Adrenal gland (tissue), 5 donors: ENCODE measurements at regions not wholly inside any gene's neighbourhood (a gene's known extent, or its start where the extent isn't known, plus 50 kb on each side); places are given as distances from the start of the nearest gene placed in this dataset.

Source experiments
- CTCF ChIP-seq, 6 experiments: fragments of 450-650 bp in 4 of 6; fragments of 200-600 bp in 2 of 6; sonication (generic) in 1 of 6; IDR thresholded peaks; 1 replicate in 5 of 6; 2 replicates in 1 of 6; pipeline versions ENCODE4 v1.5.1 to v1.8.0; 2016 to 2021; ENCODE audit warnings: antibody characterized with exemption in 6 of 6, mild to moderate bottlenecking in 2 of 6, moderate library complexity in 1 of 6
- POLR2A ChIP-seq, 2 donors: fragments of 450-650 bp; IDR thresholded peaks; one replicate each; pipeline ENCODE4 v1.6.1; 2017; ENCODE audit warnings: antibody characterized with exemption in 2 of 2, mild to moderate bottlenecking in 2 of 2, moderate library complexity in 1 of 2
- donor health status: DM: no; HTN: no; CAD: no.

- TF ChIP-seq CTCF (IDR thresholded peaks at IDR 0.05) (no peak), POLR2A (IDR thresholded peaks at IDR 0.05) (no peak)
Observed at GRCh38 chr2:55118643-55119083, 68.4 kb upstream of the RTN4 start.
